PC-9 (cell line): ENCODE measurements at regions not wholly inside any gene's neighbourhood (a gene's known extent, or its start where the extent isn't known, plus 50 kb on each side); places are given as distances from the start of the nearest gene placed in this dataset.

ENCODE experiments used
- BruUV-seq: library from RNA; stranded (reverse); fragments of 400-500 nt; replicated peaks from 2 replicates; lab custom pipeline; 2021; lab: Mats Ljungman, UMichigan
- CTCF ChIA-PET: fragments of 300-600 bp; sonication (Branson Sonifier 250); formaldehyde crosslinking; loops from one replicate; lab custom pipeline; 2022; ENCODE audit warnings: antibody characterized with exemption; lab: Charles Lee
- POLR2A ChIA-PET: fragments of 300-600 bp; sonication (Branson Sonifier 250); formaldehyde crosslinking; loops from one replicate; lab custom pipeline; 2022; ENCODE audit warnings: antibody characterized with exemption; ENCODE audit not compliant: unreplicated experiment; lab: Charles Lee
- DNase-seq, 2 experiments: peaks; one replicate each; pipeline versions ENCODE4 v3.0.0 to v3.0.0-alpha.2; 2015 to 2022; ENCODE audit warnings: mixed read lengths in 1 of 2
- H2AFZ ChIP-seq: fragments of 200-600 bp; sonication (generic); 2 replicates; pipeline ENCODE4 v1.8.1; 2017; ENCODE audit warnings: antibody characterized with exemption
- H3F3A ChIP-seq: fragments of 200-600 bp; sonication (generic); 2 replicates; pipeline ENCODE4 v1.8.1; 2017; ENCODE audit warnings: antibody characterized with exemption, mild to moderate bottlenecking, low read depth; ENCODE audit not compliant: insufficient read depth
- H3K27ac ChIP-seq: fragments of 200-600 bp; sonication (generic); 2 replicates; pipeline ENCODE4 v1.6.1; 2016; ENCODE audit warnings: mixed run types
- H3K27me3 ChIP-seq: fragments of 200-600 bp; sonication (generic); 2 replicates; pipeline ENCODE4 v1.6.1; 2016; ENCODE audit warnings: low read depth, mixed run types; ENCODE audit not compliant: insufficient read depth
- H3K36me3 ChIP-seq: fragments of 200-600 bp; sonication (generic); 2 replicates; pipeline ENCODE4 v1.6.1; 2016; ENCODE audit warnings: low read depth, mixed run types
- H3K4me1 ChIP-seq: fragments of 200-600 bp; sonication (generic); replicated peaks from 2 replicates; pipeline ENCODE4 v1.6.1; 2016; ENCODE audit warnings: mixed run types; ENCODE audit not compliant: insufficient read depth
- H3K4me2 ChIP-seq: fragments of 200-600 bp; sonication (generic); 2 replicates; pipeline ENCODE4 v1.6.1; 2017; ENCODE audit warnings: mixed run types
- H3K4me3 ChIP-seq: fragments of 200-600 bp; sonication (generic); 2 replicates; pipeline ENCODE4 v1.6.1; 2016; ENCODE audit warnings: mixed run types
- H3K79me2 ChIP-seq: fragments of 200-600 bp; sonication (generic); 2 replicates; pipeline ENCODE4 v1.6.1; 2017; ENCODE audit warnings: low read depth, mixed run types
- H3K9me2 ChIP-seq: fragments of 200-600 bp; sonication (generic); 2 replicates; pipeline ENCODE4 v1.8.1; 2017; ENCODE audit warnings: mild to moderate bottlenecking; ENCODE audit not compliant: insufficient read depth
- H3K9me3 ChIP-seq: fragments of 200-600 bp; sonication (generic); 2 replicates; pipeline ENCODE4 v1.8.1; 2016; ENCODE audit warnings: low read depth; ENCODE audit not compliant: insufficient read depth
- H4K20me1 ChIP-seq: fragments of 200-600 bp; sonication (generic); 2 replicates; pipeline ENCODE4 v1.8.1; 2017; ENCODE audit not compliant: insufficient read depth
- CTCF ChIP-seq: fragments of 200-600 bp; sonication (generic); conservative IDR thresholded peaks from 2 replicates; pipeline ENCODE4 v1.6.1; 2017; ENCODE audit warnings: mixed run types, antibody characterized with exemption, mild to moderate bottlenecking, moderate library complexity
- EZH2 ChIP-seq: fragments of 200-600 bp; sonication (generic); IDR thresholded peaks from 2 replicates; pipeline ENCODE4 v1.8.0; 2017; ENCODE audit warnings: antibody characterized with exemption, low read depth
- intact Hi-C: fragments of 100-400 bp; cut with micrococcal nuclease; formaldehyde crosslinking; loops from one replicate; pipeline ENCODE4 v1.10.0; 2022; ENCODE audit not compliant: unreplicated experiment

- Histone ChIP-seq H3F3A (no peaks in the 10 kb centered on the region), H3K9me3 (no peaks in the 10 kb centered on the region)
Observed at GRCh38 chr1:175808573-175808972, 65.2 kb upstream of the TNR start.

GRCh38 chr1:175804561-175804960 is 61.2 kb upstream of the TNR start:
- Histone ChIP-seq H3K4me2 (no peak overlapping the region), H4K20me1 (no peaks in the 10 kb centered on the region), H3K9me3 (no peaks in the 10 kb centered on the region), H2AFZ (no peak overlapping the region), H3K36me3 (no peaks in the 10 kb centered on the region), H3K4me1 (no peaks in the 10 kb centered on the region), H3F3A (no peaks in the 10 kb centered on the region), H3K27me3 (peaks cover 74% of the 10 kb centered on the region), H3K4me3 (no peak overlapping the region), H3K27ac (no peak overlapping the region), H3K79me2 (no peaks in the 10 kb centered on the region), H3K9me2 (no peaks in the 10 kb centered on the region)
- intact Hi-C loops: no loop called here
- BruUV-seq: no TSS peak
- no peak for DNase-seq
- TF ChIP-seq CTCF (no peak), EZH2 (no peak)
- POLR2A ChIA-PET: no interaction called here
- CTCF ChIA-PET: no interaction called here

More at GRCh38 chr1:175808573-175808972, 65.2 kb upstream of the TNR start:
- H3K36me3 ChIP-seq: no peaks in the 10 kb centered on the region
- H3K79me2 ChIP-seq: no peaks in the 10 kb centered on the region
- no peak overlapping the region for H2AFZ ChIP-seq
- DNase-seq: no peak
- no peak overlapping the region for H3K4me3 ChIP-seq
- CTCF ChIA-PET: no interaction called here
- H4K20me1 ChIP-seq: no peaks in the 10 kb centered on the region
- no peaks in the 10 kb centered on the region for H3K9me2 ChIP-seq
- peaks cover 35% of the 10 kb centered on the region for H3K27me3 ChIP-seq
- no peak overlapping the region for H3K27ac ChIP-seq
- no peak overlapping the region for H3K4me2 ChIP-seq
- intact Hi-C loops: no loop called here
- POLR2A ChIA-PET: interaction anchor here (0.6 kb wide), 1 partner anchor 304 kb away, joined by 3 read pairs; no protein-coding TSS in a partner anchor
- no peaks in the 10 kb centered on the region for H3K4me1 ChIP-seq
- BruUV-seq: no TSS peak
- no peak for TF ChIP-seq EZH2

GRCh38 chr1:175803413-175803812 is 60.0 kb upstream of the TNR start:
- BruUV-seq: no TSS peak

More at GRCh38 chr1:175803413-175803812, 60.0 kb upstream of the TNR start:
- CTCF ChIA-PET: no interaction called here
- no peak overlapping the region for H3K27ac ChIP-seq
- no peaks in the 10 kb centered on the region for H3K36me3 ChIP-seq
- no peaks in the 10 kb centered on the region for H3K79me2 ChIP-seq
- H2AFZ ChIP-seq: no peak overlapping the region
- H3K9me2 ChIP-seq: no peaks in the 10 kb centered on the region
- no peak overlapping the region for H3K4me3 ChIP-seq
- POLR2A ChIA-PET: no interaction called here
- H3K9me3 ChIP-seq: no peaks in the 10 kb centered on the region
- H4K20me1 ChIP-seq: no peaks in the 10 kb centered on the region
- H3K4me2 ChIP-seq: no peak overlapping the region
- TF ChIP-seq EZH2 (no peak), CTCF (no peak)
- DNase-seq: no peak
- H3F3A ChIP-seq: no peaks in the 10 kb centered on the region
- no peaks in the 10 kb centered on the region for H3K4me1 ChIP-seq
- H3K27me3 ChIP-seq: peaks cover 72% of the 10 kb centered on the region
- intact Hi-C loops: no loop called here
